BLaER1 treated with 17β-estradiol and CSF1 and Interleukin-3, amounts not matched to agents 10 nM and 100 nM (cell line): ENCODE measurements at regions not wholly inside any gene's neighbourhood (a gene's known extent, or its start where the extent isn't known, plus 50 kb on each side); places are given as distances from the start of the nearest gene placed in this dataset.

Experiments
- H3K27ac ChIP-seq, 11 experiments: shearing (Covaris generic); formaldehyde crosslinking; 2 replicates each; pipeline ENCODE4 v1.8.1; 2022
- H3K27me3 ChIP-seq, 11 experiments: shearing (Covaris generic); formaldehyde crosslinking; 2 replicates each; pipeline ENCODE4 v1.8.1; 2022
- H3K36me3 ChIP-seq, 11 experiments: shearing (Covaris generic); formaldehyde crosslinking; 2 replicates each; pipeline ENCODE4 v1.8.1; 2022
- H3K4me1 ChIP-seq, 10 experiments: shearing (Covaris generic); formaldehyde crosslinking; 2 replicates each; pipeline ENCODE4 v1.8.1; 2022
- H3K4me2 ChIP-seq, 11 experiments: shearing (Covaris generic); formaldehyde crosslinking; 2 replicates each; pipeline ENCODE4 v1.8.1; 2022
- H3K4me3 ChIP-seq, 10 experiments: shearing (Covaris generic); formaldehyde crosslinking; 2 replicates each; pipeline ENCODE4 v1.8.1; 2022
- H3K9ac ChIP-seq, 11 experiments: shearing (Covaris generic); formaldehyde crosslinking; 2 replicates each; pipeline ENCODE4 v1.8.1; 2022
- H3K9me3 ChIP-seq, 11 experiments: shearing (Covaris generic); formaldehyde crosslinking; replicated peaks in 1 of 11; 2 replicates each; pipeline ENCODE4 v1.8.1; 2022
- H4K20me1 ChIP-seq, 11 experiments: shearing (Covaris generic); formaldehyde crosslinking; 2 replicates each; pipeline ENCODE4 v1.8.1; 2022
- Cebpa-rat ChIP-seq, 11 experiments: shearing (Covaris generic); IDR thresholded peaks; 2 replicates each; pipeline ENCODE4 v1.8.1; 2022

DNA sequence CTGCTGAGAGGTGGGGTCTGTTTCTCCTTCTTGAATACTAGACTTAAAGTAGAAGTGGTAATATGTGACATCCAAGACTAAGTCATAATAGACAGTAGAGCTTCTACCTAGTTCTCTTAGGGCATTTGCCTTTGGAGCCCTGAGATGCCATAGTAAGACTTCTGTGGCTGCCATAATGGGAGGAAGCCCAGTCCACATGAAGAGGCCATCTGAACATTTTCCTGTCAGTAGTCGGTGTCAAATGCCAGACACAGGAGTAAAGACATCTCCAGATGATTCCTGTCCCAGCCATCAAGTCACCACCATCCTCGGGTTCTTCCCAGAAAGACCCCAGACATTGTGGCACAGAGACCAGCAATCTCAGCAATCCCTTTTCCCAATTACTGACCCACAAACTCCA, 58.1 kb upstream of the IRX6 start:
- Histone ChIP-seq H3K9ac (no peak overlapping the region), H4K20me1 (no peaks in the 10 kb centered on the region), H3K36me3 (no peaks in the 10 kb centered on the region), H3K27ac (no peak overlapping the region), H3K9me3 (0 out of 22 replicates have a peak, but pooled peaks cover 0 to 5% (median 0%) of the 10 kb centered on the region in 11 experiments), H3K27me3 (no peaks in the 10 kb centered on the region), H3K4me3 (no peak overlapping the region), H3K4me2 (no peak overlapping the region), H3K4me1 (peaks cover 0 to 17% (median 0%) of the 10 kb centered on the region in 10 experiments; a peak in 4 of 20 replicates)
- no peak for TF ChIP-seq Cebpa-rat (IDR thresholded peaks at IDR 0.05)

- no peaks in the 10 kb centered on the region for H4K20me1 ChIP-seq
- TF ChIP-seq Cebpa-rat (IDR thresholded peaks at IDR 0.05), result no peak
- H3K4me3 ChIP-seq, result no peak overlapping the region
- no peaks in the 10 kb centered on the region for H3K9me3 ChIP-seq
- peaks cover 0 to 6% (median 0%) of the 10 kb centered on the region in 10 experiments; a peak in 1 of 20 replicates for H3K4me1 ChIP-seq
- H3K27me3 ChIP-seq, result no peaks in the 10 kb centered on the region
- H3K36me3 ChIP-seq, result no peaks in the 10 kb centered on the region
- no peak overlapping the region for H3K27ac ChIP-seq
- H3K4me2 ChIP-seq, result no peak overlapping the region
- no peak overlapping the region for H3K9ac ChIP-seq
Observed at GRCh38 chr16:55271945-55272513, 52.0 kb upstream of the IRX6 start.

DNA sequence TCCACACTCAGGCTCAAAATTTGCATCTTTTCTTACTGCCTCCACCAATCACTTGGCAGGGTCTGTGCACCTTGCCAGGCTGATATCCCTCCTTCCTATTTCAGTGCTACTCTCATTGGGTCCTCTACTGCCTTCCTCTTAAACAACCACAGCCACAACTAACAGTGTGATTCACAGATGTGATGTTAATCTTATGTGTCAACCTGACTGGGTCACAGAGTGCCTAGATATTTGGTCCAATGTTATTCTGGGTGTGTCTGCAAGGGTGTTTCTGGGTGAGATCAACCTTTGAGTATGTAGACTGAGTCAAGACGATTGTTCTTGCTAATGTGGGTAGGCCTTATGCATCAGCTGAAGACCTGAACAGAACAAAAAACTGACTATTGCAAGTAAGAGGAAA, 51.3 kb upstream of the IRX6 start:
- Histone ChIP-seq H4K20me1 (no peaks in the 10 kb centered on the region), H3K36me3 (no peaks in the 10 kb centered on the region), H3K4me1 (peaks cover 0 to 3% (median 0%) of the 10 kb centered on the region in 10 experiments; a peak in 1 of 20 replicates), H3K4me2 (no peak overlapping the region), H3K27me3 (no peaks in the 10 kb centered on the region), H3K27ac (no peak overlapping the region), H3K9ac (no peak overlapping the region), H3K4me3 (no peak overlapping the region), H3K9me3 (no peaks in the 10 kb centered on the region)
- TF ChIP-seq Cebpa-rat (IDR thresholded peaks at IDR 0.05), result no peak

DNA sequence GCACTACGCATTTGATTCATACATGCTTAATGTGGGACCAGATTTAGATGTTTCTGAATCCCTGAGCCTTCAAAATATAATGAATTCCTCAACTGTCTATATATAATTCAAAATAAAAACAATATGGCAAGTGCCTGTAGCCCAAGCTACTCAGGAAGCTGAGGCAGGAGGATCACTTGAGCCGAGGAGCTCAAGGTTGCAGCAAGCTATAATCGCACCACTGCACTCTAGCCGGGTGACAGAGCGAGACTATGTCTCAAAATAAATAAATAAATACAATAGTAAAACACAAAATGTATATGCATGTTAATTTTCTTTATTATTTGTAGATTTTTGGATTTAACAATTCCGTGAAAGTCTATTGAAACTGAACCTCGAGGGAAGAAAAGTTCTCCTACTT, 50.6 kb upstream of the IRX6 start:
- no peak overlapping the region for H3K9ac ChIP-seq
- no peak for TF ChIP-seq Cebpa-rat (IDR thresholded peaks at IDR 0.05)

DNA sequence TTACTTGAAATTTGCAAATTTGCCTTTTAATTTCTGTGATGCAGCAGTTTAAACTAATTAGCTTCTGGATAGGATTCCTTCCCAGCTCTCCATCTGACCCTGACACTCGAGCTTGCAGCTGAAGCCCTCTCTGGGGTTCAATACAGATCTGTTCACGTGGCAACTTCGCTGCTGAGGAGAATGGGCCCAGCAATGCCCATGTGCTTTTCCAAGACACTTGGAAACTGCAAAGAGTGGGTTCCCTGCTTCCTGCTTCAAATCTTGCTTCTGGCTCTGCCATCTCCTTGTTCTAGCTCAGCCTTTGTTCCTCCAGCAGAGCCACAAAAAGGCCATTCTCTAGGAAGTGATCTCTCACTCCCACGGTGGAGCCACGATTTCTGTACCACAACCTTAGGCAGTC, 50.0 kb upstream of the IRX6 start:
- Histone ChIP-seq H3K9me3 (no peaks in the 10 kb centered on the region), H4K20me1 (no peaks in the 10 kb centered on the region), H3K27ac (no peak overlapping the region), H3K4me3 (no peak overlapping the region), H3K4me2 (no peak overlapping the region), H3K4me1 (no peaks in the 10 kb centered on the region), H3K36me3 (no peaks in the 10 kb centered on the region), H3K27me3 (no peaks in the 10 kb centered on the region), H3K9ac (no peak overlapping the region)
- TF ChIP-seq Cebpa-rat (IDR thresholded peaks at IDR 0.05), result no peak

More for the DNA sequence above, 50.6 kb upstream of the IRX6 start:
- no peaks in the 10 kb centered on the region for H3K9me3 ChIP-seq
- H3K36me3 ChIP-seq, result no peaks in the 10 kb centered on the region
- no peaks in the 10 kb centered on the region for H4K20me1 ChIP-seq
- no peaks in the 10 kb centered on the region for H3K27me3 ChIP-seq
- no peak overlapping the region for H3K4me2 ChIP-seq
- H3K4me3 ChIP-seq, result no peak overlapping the region
- no peaks in the 10 kb centered on the region for H3K4me1 ChIP-seq
- no peak overlapping the region for H3K27ac ChIP-seq
